Activated CD8-positive, alpha-beta T cell treated with anti-CD3 and anti-CD28 coated beads for 36 hours (primary cell): ENCODE measurements at regions not wholly inside any gene's neighbourhood (a gene's known extent, or its start where the extent isn't known, plus 50 kb on each side); places are given as distances from the start of the nearest gene placed in this dataset.

Experiments used
- ATAC-seq: fragments of 200-7000 bp; cut with Tn5 transposase; one replicate; pipeline ENCODE4 v1.10.0; 2021; ENCODE audit warnings: mild to moderate bottlenecking, moderate library complexity
- CTCF ChIA-PET: fragments of 350-600 bp; sonication (Branson Sonifier 250); formaldehyde crosslinking; loops from one replicate; lab custom pipeline; 2021; ENCODE audit warnings: antibody characterized with exemption; lab: Charles Lee
- POLR2A ChIA-PET: fragments of 350-600 bp; sonication (Branson Sonifier 250); formaldehyde crosslinking; loops from one replicate; lab custom pipeline; 2021; ENCODE audit warnings: antibody characterized with exemption; lab: Charles Lee
- DNase-seq: peaks from one replicate; pipeline ENCODE4 v3.0.0-alpha.2; 2020
- H3K27ac Mint-ChIP-seq: one replicate; pipeline ENCODE4 v1.8.0; 2021; ENCODE audit warnings: mild to moderate bottlenecking, mixed read lengths
- H3K27me3 Mint-ChIP-seq: one replicate; pipeline ENCODE4 v1.8.0; 2021; ENCODE audit warnings: mixed read lengths
- H3K36me3 Mint-ChIP-seq: one replicate; pipeline ENCODE4 v1.8.0; 2021; ENCODE audit warnings: low read depth, mixed read lengths
- H3K4me1 Mint-ChIP-seq: one replicate; pipeline ENCODE4 v1.8.0; 2021; ENCODE audit warnings: low read depth, mixed read lengths
- H3K4me3 Mint-ChIP-seq: one replicate; pipeline ENCODE4 v1.8.0; 2021; ENCODE audit warnings: mild to moderate bottlenecking, moderate library complexity, mixed read lengths
- H3K9me3 Mint-ChIP-seq: one replicate; pipeline ENCODE4 v1.8.0; 2021; ENCODE audit warnings: mixed read lengths
- intact Hi-C: fragments of 100-400 bp; cut with micrococcal nuclease; formaldehyde crosslinking; loops from one replicate; pipeline ENCODE4 v1.10.0; 2022
- TF ChIP-seq, protein P1 (sequence below): fragments of 200-600 bp; IDR thresholded peaks from one replicate; pipeline ENCODE4 v1.8.0; 2022; ENCODE audit warnings: antibody characterized with exemption, mild to moderate bottlenecking

DNA sequence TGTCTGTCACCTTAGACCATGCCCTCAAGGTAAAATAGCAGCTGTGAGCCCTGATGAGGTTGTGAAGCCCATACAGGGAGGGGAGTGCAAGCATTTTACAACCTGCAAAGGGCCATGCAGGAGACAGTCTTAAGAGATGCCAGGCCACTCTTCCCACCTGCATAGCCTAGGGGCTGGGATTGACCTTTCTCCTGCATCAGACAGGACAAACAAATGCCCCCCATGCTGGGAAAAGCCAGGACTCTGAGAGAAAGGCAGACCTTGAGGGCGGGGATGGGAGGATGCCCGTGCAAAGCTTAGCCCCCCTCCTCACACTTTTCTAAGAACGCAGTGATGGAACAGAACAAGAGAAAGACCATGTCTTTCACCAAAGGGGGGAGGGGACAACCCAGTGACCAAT, 137.9 kb upstream of the MAMLD1 start:
- intact Hi-C loops, result no loop called here
- Mint-ChIP-seq H3K4me1 (peaks cover 2% of the 10 kb centered on the region), H3K36me3 (no peaks in the 10 kb centered on the region), H3K27ac (no peak overlapping the region), H3K9me3 (no peaks in the 10 kb centered on the region), H3K4me3 (no peak overlapping the region), H3K27me3 (no peaks in the 10 kb centered on the region)
- POLR2A ChIA-PET, result no interaction called here
- no peak for DNase-seq
- CTCF ChIA-PET, result no interaction called here
- ATAC-seq, result no peak
- TF ChIP-seq, protein P1, sequence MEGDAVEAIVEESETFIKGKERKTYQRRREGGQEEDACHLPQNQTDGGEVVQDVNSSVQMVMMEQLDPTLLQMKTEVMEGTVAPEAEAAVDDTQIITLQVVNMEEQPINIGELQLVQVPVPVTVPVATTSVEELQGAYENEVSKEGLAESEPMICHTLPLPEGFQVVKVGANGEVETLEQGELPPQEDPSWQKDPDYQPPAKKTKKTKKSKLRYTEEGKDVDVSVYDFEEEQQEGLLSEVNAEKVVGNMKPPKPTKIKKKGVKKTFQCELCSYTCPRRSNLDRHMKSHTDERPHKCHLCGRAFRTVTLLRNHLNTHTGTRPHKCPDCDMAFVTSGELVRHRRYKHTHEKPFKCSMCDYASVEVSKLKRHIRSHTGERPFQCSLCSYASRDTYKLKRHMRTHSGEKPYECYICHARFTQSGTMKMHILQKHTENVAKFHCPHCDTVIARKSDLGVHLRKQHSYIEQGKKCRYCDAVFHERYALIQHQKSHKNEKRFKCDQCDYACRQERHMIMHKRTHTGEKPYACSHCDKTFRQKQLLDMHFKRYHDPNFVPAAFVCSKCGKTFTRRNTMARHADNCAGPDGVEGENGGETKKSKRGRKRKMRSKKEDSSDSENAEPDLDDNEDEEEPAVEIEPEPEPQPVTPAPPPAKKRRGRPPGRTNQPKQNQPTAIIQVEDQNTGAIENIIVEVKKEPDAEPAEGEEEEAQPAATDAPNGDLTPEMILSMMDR, result no peak

DNA sequence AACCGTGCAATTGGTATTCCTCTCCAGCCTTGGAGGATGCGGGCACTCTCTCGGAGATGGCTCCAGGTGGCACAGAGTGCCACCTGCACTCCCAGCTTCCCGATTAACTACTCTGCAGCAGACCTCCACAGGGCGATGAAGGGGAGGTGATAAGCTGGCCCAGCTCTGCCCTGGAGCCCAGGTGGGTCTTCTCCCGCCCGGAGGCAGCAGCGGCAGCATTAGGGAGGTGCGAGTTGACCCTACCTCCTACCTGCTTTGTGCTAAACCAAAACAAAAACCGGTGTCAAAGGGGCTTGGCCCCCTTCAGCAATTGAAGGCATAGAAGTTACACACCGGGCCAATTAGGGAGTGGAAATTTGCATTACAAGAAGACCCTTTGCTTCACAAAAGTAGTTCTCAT, 137.4 kb upstream of the MAMLD1 start:
- Mint-ChIP-seq H3K4me1 (peaks cover 2% of the 10 kb centered on the region), H3K27me3 (no peaks in the 10 kb centered on the region), H3K36me3 (no peaks in the 10 kb centered on the region), H3K4me3 (no peak overlapping the region), H3K27ac (no peak overlapping the region), H3K9me3 (no peaks in the 10 kb centered on the region)
- DNase-seq (no peak), ATAC-seq (no peak)
- TF ChIP-seq, protein P1, result no peak
- POLR2A ChIA-PET, result no interaction called here
- intact Hi-C loops, result no loop called here
- CTCF ChIA-PET, result no interaction called here

DNA sequence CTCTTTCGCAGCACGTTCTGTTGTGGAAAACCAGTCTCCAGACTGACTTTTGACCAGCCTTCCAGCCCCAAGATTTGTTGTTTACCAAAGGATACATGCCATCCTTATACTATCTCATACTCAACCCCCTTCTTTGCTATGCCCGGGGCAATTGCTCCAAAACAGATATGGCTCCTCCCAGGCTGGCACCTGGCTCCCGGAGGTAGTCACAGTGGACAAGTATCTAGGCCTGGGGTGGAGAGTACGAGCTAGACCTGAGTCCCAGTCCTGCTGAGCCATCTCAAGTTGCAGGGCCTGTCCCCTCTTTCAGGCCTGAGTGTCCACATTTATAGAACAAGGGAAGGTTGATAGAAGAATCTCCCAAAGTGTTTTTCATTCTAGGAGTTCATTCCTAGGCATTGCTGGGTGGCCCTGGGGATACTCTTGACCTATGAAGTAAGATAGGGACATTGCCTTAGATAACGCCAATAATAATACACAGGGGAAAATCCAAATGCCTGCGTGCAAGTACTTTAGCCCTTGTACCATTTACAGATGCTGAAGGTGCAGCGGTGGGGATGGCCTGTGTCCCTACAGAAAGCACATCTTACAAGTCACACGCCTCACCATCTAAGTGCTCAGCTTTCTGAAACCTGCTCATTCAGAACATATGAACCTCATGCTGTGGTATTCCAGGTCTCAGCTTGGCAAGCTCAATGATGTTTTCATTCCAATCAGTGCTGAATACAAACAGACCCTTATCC, 136.7 kb upstream of the MAMLD1 start:
- H3K27me3 Mint-ChIP-seq, result no peaks in the 10 kb centered on the region
- TF ChIP-seq, protein P1, result no peak
- DNase-seq, result no peak
- H3K9me3 Mint-ChIP-seq, result no peaks in the 10 kb centered on the region
- POLR2A ChIA-PET, result no interaction called here
- no peak for ATAC-seq
- intact Hi-C loops, result no loop called here
- H3K27ac Mint-ChIP-seq, result no peak overlapping the region
- peaks cover 2% of the 10 kb centered on the region for H3K4me1 Mint-ChIP-seq
- no peak overlapping the region for H3K4me3 Mint-ChIP-seq
- CTCF ChIA-PET, result no interaction called here
- H3K36me3 Mint-ChIP-seq, result no peaks in the 10 kb centered on the region

DNA sequence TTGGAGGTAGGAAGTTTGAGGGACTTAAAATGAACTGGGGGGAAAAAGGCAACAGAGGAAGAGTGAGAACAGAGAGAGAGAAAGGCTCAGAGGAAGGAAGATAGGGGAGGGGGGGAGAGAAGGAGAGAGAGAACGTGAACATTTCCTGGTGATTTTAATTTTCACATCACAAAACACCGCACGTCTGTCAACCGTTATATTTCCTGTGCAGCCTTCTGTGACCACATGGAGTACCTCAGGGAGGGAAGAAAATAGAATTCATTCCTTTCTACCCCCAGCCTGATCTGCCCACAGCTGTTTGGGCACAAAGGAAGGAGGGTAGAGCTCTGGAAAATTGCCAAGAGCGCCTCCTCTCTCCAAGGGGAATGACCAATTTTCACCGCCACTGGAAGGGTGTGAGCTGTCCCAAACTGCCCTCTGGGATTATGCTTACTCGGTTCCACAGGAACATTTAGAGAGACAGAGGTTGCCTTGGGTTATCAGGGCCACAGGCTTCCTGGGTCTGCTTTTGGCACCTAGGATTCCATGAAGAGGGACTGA, 135.7 kb upstream of the MAMLD1 start:
- Mint-ChIP-seq H3K36me3 (no peaks in the 10 kb centered on the region), H3K4me1 (peaks cover 2% of the 10 kb centered on the region), H3K4me3 (no peak overlapping the region), H3K27me3 (no peaks in the 10 kb centered on the region), H3K9me3 (no peaks in the 10 kb centered on the region), H3K27ac (no peak overlapping the region)
- ChIA-PET POLR2A (no interaction called here), CTCF (no interaction called here)
- TF ChIP-seq, protein P1, result no peak
- no peak for DNase-seq
- intact Hi-C loops, result no loop called here
- no peak for ATAC-seq

DNA sequence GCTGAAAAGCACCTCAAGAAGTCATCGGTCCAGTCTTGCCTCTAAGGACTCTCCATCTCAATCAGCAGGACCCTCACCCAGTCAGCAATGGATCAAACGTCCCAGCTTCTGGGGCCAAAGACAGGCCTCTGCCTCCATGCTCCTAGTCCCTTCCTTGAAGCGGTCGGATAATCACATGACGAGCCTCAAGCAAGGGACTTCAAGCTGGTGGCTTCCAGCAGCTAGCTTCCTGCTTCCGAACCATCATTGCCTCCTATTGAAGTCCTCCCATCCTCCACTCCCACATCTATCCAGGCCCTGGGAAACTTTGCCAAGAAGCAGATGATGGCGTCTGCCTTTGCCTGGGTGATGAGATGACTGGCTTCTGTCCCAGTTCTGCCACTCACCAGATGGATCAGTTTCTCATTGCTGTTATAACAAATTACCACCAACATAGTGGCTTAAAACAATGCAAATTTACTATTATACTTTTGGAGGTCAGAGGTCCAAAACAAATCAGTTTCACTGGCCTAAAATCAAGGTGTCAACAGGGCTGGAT, 135.2 kb upstream of the MAMLD1 start:
- no peak for ATAC-seq
- H3K27me3 Mint-ChIP-seq, result no peaks in the 10 kb centered on the region
- H3K4me1 Mint-ChIP-seq, result peaks cover 2% of the 10 kb centered on the region

More for the DNA sequence above, 135.2 kb upstream of the MAMLD1 start:
- intact Hi-C loops, result no loop called here
- no peak for DNase-seq
- no peak overlapping the region for H3K4me3 Mint-ChIP-seq
- no peak overlapping the region for H3K27ac Mint-ChIP-seq
- H3K9me3 Mint-ChIP-seq, result no peaks in the 10 kb centered on the region
- H3K36me3 Mint-ChIP-seq, result no peaks in the 10 kb centered on the region
- CTCF ChIA-PET, result no interaction called here
- TF ChIP-seq, protein P1, result no peak
- POLR2A ChIA-PET, result no interaction called here
